Midbrain (tissue), 1 donor: ENCODE measurements at regions not wholly inside any gene's neighbourhood (a gene's known extent, or its start where the extent isn't known, plus 50 kb on each side); places are given as distances from the start of the nearest gene placed in this dataset.
A peak's percentile ranks its signal among the peaks of the same experiment; 100 is the strongest.

Experiments
- DNase-seq: peaks from one replicate; lab custom pipeline; 2025; lab: John Stamatoyannopoulos, UW

- DNase-seq = peak; percentile 17
These were observed 403.0 kb upstream of the ID2 start for GRCh38 chr2:8278709-8279354.

GRCh38 chr2:8279506-8279905 lies 402.4 kb upstream of the ID2 start:
- DNase-seq = no peak

GRCh38 chr2:8281234-8281633 lies 400.6 kb upstream of the ID2 start:
- no peak for DNase-seq

- DNase-seq = no peak
These were observed 399.7 kb upstream of the ID2 start for GRCh38 chr2:8281950-8282857.

GRCh38 chr2:8282858-8283252 lies 399.0 kb upstream of the ID2 start:
- DNase-seq = no peak

GRCh38 chr2:8285081-8285480 lies 396.8 kb upstream of the ID2 start:
- no peak for DNase-seq

GRCh38 chr2:8285898-8286297 lies 396.0 kb upstream of the ID2 start:
- no peak for DNase-seq

GRCh38 chr2:8288206-8288605 lies 393.6 kb upstream of the ID2 start:
- DNase-seq = no peak

- DNase-seq = no peak
These were observed 392.7 kb upstream of the ID2 start for GRCh38 chr2:8289111-8289510.

GRCh38 chr2:8290771-8291352 lies 391.0 kb upstream of the ID2 start:
- no peak for DNase-seq

GRCh38 chr2:8296306-8296705 lies 385.6 kb upstream of the ID2 start:
- no peak for DNase-seq

- DNase-seq = no peak
These were observed 384.3 kb upstream of the ID2 start for GRCh38 chr2:8297376-8298231.

GRCh38 chr2:8298783-8299182 lies 383.1 kb upstream of the ID2 start:
- peak; percentile 50 for DNase-seq

- no peak for DNase-seq
These were observed 381.6 kb upstream of the ID2 start for GRCh38 chr2:8300216-8300615.

GRCh38 chr2:8300905-8301304 lies 381.0 kb upstream of the ID2 start:
- DNase-seq = no peak

GRCh38 chr2:8303322-8303832 lies 378.5 kb upstream of the ID2 start:
- peak; percentile 64 for DNase-seq

- DNase-seq = no peak
These were observed 376.8 kb upstream of the ID2 start for GRCh38 chr2:8304821-8305766.

- DNase-seq = no peak
These were observed 375.1 kb upstream of the ID2 start for GRCh38 chr2:8306530-8307351.

- DNase-seq = no peak
These were observed 374.2 kb upstream of the ID2 start for GRCh38 chr2:8307606-8308180.
